ENCODE measurements at regions not wholly inside any gene's neighbourhood (a gene's known extent, or its start where the extent isn't known, plus 50 kb on each side); places are given as distances from the start of the nearest gene placed in this dataset.

- DNase-seq (ENCODE audit: low spot score): no peak
- TF ChIP-seq MAX (IDR thresholded peaks at IDR 0.05): no peak
- WGBS: 91% methylated on average over 19 of the region's 19 CpGs
These were observed 881.1 kb upstream of the NUDT12 start for GRCh38 chr5:104443706-104444105.

GRCh38 chr5:104431981-104432380, 869.4 kb upstream of the NUDT12 start:
- Histone ChIP-seq H3K27ac (ENCODE audit: low read depth in 1 of 2, low read length in 2 of 2) (no peak overlapping the region), H3K4me3 (ENCODE audit: low read depth in 1 of 3, low read length in 3 of 3) (no peak overlapping the region), H3K4me1 (ENCODE audit: control insufficient read depth in 4 of 4, insufficient read depth in 4 of 4, low read length in 3 of 4) (no peaks in the 10 kb centered on the region), H3K27me3 (ENCODE audit: control insufficient read depth in 4 of 4, insufficient read depth in 4 of 4, low read length in 3 of 4) (no peaks in the 10 kb centered on the region), H3K36me3 (ENCODE audit: control insufficient read depth in 4 of 4, insufficient read depth in 3 of 4, low read depth in 1 of 4, low read length in 3 of 4) (no peaks in the 10 kb centered on the region), H3K9me3 (ENCODE audit: control insufficient read depth in 4 of 4, low read length in 3 of 4) (no peaks in the 10 kb centered on the region), H3K9ac (ENCODE audit: low read depth in 1 of 2, low read length in 2 of 2) (no peak overlapping the region)
- no peak for TF ChIP-seq SP1 (IDR thresholded peaks at IDR 0.05)
- no peak for TF ChIP-seq NR2F2 (IDR thresholded peaks at IDR 0.05)
- TF ChIP-seq TAF1 (conservative IDR thresholded peaks at IDR 0.05): no peak
- TF ChIP-seq HNF4G (IDR thresholded peaks at IDR 0.05): no peak
- no peak for TF ChIP-seq YY1 (IDR thresholded peaks at IDR 0.05)
- TF ChIP-seq CTCF (IDR thresholded peaks at IDR 0.05; ENCODE audit: low read depth, low read length, missing input control): no peak
- no peak for TF ChIP-seq RAD21 (IDR thresholded peaks at IDR 0.05)
- no peak for TF ChIP-seq FOXA1 (IDR thresholded peaks at IDR 0.05)
- no peak for TF ChIP-seq FOXA2 (IDR thresholded peaks at IDR 0.05)
- TF ChIP-seq ZBTB33 (IDR thresholded peaks at IDR 0.05): no peak
- TF ChIP-seq MAX (IDR thresholded peaks at IDR 0.05): no peak
- TF ChIP-seq RXRA (IDR thresholded peaks at IDR 0.05): no peak
- no peak for TF ChIP-seq GABPA (IDR thresholded peaks at IDR 0.05 in 1 of 2, conservative IDR thresholded peaks at IDR 0.05 in 1 of 2)
- no peak for TF ChIP-seq REST (IDR thresholded peaks at IDR 0.05)
- TF ChIP-seq EGR1 (IDR thresholded peaks at IDR 0.05; ENCODE audit: low read depth in 2 of 2): no peak
- no peak for TF ChIP-seq HNF4A (conservative IDR thresholded peaks at IDR 0.05)
- no peak for TF ChIP-seq JUND (IDR thresholded peaks at IDR 0.05)
- TF ChIP-seq ATF3 (IDR thresholded peaks at IDR 0.05): no peak
- 56% methylated on average over 4 of the region's 4 CpGs for WGBS
- DNase-seq (ENCODE audit: low spot score): no peak

More at GRCh38 chr5:104443706-104444105, 881.1 kb upstream of the NUDT12 start:
- no peak overlapping the region for H3K9ac ChIP-seq (ENCODE audit: low read depth in 1 of 2, low read length in 2 of 2)
- H3K4me1 ChIP-seq (ENCODE audit: control insufficient read depth in 4 of 4, insufficient read depth in 4 of 4, low read length in 3 of 4): no peaks in the 10 kb centered on the region
- no peaks in the 10 kb centered on the region for H3K9me3 ChIP-seq (ENCODE audit: control insufficient read depth in 4 of 4, low read length in 3 of 4)
- no peak overlapping the region for H3K27ac ChIP-seq (ENCODE audit: low read depth in 1 of 2, low read length in 2 of 2)
- H3K36me3 ChIP-seq (ENCODE audit: control insufficient read depth in 4 of 4, insufficient read depth in 3 of 4, low read depth in 1 of 4, low read length in 3 of 4): no peaks in the 10 kb centered on the region
- H3K27me3 ChIP-seq (ENCODE audit: control insufficient read depth in 4 of 4, insufficient read depth in 4 of 4, low read length in 3 of 4): no peaks in the 10 kb centered on the region
- H3K4me3 ChIP-seq (ENCODE audit: low read depth in 1 of 3, low read length in 3 of 3): no peak overlapping the region

All from liver (tissue), 8 donors.